ENCODE measurements at regions not wholly inside any gene's neighbourhood (a gene's known extent, or its start where the extent isn't known, plus 50 kb on each side); places are given as distances from the start of the nearest gene placed in this dataset.

- ChIA-PET CTCF (no interaction called here), POLR2A (no interaction called here)
Observed at GRCh38 chr12:61367281-61367785, 892.9 kb upstream of the USP15 start.

More at GRCh38 chr12:61367281-61367785, 892.9 kb upstream of the USP15 start:
- no peaks in the 10 kb centered on the region for H3K36me3 ChIP-seq (ENCODE audit: control insufficient read depth in 2 of 2, insufficient read depth in 1 of 2, low read length in 2 of 2)
- H3K4me3 ChIP-seq (ENCODE audit: low read depth, low read length): no peak overlapping the region
- TF ChIP-seq MYNN (tag by site-specific recombination; IDR thresholded peaks at IDR 0.05; ENCODE audit: borderline replicate concordance) (no peak), ZNF157 (tag by site-specific recombination; IDR thresholded peaks at IDR 0.05) (no peak), ZNF404 (tag by site-specific recombination; IDR thresholded peaks at IDR 0.05) (no peak), BCL11A (tag by site-specific recombination; IDR thresholded peaks at IDR 0.05; ENCODE audit: low read depth) (no peak), ZFHX2 (tag by site-specific recombination; conservative IDR thresholded peaks at IDR 0.05) (no peak), ZNF10 (tag by site-specific recombination; IDR thresholded peaks at IDR 0.05) (no peak), ZSCAN18 (tag by site-specific recombination; IDR thresholded peaks at IDR 0.05) (no peak), ZNF548 (tag by site-specific recombination; IDR thresholded peaks at IDR 0.05) (no peak), GLI2 (tag by site-specific recombination; IDR thresholded peaks at IDR 0.05; ENCODE audit: borderline replicate concordance, low read depth) (no peak), ZNF175 (tag by site-specific recombination; IDR thresholded peaks at IDR 0.05) (no peak), ZNF473 (tag by site-specific recombination; IDR thresholded peaks at IDR 0.05) (no peak), CTCF (tag by site-specific recombination; IDR thresholded peaks at IDR 0.05) (no peak), KLF9 (tag by site-specific recombination; IDR thresholded peaks at IDR 0.05; ENCODE audit: low read depth) (no peak), PRDM10 (tag by site-specific recombination; IDR thresholded peaks at IDR 0.05) (no peak), ZBTB1 (tag by site-specific recombination; IDR thresholded peaks at IDR 0.05) (no peak)
- TF ChIP-seq, protein P1, sequence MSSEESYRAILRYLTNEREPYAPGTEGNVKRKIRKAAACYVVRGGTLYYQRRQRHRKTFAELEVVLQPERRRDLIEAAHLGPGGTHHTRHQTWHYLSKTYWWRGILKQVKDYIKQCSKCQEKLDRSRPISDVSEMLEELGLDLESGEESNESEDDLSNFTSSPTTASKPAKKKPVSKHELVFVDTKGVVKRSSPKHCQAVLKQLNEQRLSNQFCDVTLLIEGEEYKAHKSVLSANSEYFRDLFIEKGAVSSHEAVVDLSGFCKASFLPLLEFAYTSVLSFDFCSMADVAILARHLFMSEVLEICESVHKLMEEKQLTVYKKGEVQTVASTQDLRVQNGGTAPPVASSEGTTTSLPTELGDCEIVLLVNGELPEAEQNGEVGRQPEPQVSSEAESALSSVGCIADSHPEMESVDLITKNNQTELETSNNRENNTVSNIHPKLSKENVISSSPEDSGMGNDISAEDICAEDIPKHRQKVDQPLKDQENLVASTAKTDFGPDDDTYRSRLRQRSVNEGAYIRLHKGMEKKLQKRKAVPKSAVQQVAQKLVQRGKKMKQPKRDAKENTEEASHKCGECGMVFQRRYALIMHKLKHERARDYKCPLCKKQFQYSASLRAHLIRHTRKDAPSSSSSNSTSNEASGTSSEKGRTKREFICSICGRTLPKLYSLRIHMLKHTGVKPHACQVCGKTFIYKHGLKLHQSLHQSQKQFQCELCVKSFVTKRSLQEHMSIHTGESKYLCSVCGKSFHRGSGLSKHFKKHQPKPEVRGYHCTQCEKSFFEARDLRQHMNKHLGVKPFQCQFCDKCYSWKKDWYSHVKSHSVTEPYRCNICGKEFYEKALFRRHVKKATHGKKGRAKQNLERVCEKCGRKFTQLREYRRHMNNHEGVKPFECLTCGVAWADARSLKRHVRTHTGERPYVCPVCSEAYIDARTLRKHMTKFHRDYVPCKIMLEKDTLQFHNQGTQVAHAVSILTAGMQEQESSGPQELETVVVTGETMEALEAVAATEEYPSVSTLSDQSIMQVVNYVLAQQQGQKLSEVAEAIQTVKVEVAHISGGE (tag by site-specific recombination; conservative IDR thresholded peaks at IDR 0.05; ENCODE audit: low read depth): no peak
- TF ChIP-seq, protein P2, sequence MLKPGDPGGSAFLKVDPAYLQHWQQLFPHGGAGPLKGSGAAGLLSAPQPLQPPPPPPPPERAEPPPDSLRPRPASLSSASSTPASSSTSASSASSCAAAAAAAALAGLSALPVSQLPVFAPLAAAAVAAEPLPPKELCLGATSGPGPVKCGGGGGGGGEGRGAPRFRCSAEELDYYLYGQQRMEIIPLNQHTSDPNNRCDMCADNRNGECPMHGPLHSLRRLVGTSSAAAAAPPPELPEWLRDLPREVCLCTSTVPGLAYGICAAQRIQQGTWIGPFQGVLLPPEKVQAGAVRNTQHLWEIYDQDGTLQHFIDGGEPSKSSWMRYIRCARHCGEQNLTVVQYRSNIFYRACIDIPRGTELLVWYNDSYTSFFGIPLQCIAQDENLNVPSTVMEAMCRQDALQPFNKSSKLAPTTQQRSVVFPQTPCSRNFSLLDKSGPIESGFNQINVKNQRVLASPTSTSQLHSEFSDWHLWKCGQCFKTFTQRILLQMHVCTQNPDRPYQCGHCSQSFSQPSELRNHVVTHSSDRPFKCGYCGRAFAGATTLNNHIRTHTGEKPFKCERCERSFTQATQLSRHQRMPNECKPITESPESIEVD (tag by site-specific recombination; IDR thresholded peaks at IDR 0.05): no peak
- no peak overlapping the region for H3K27ac ChIP-seq (ENCODE audit: extremely low read depth, low read depth, low read length)
- no peaks in the 10 kb centered on the region for H3K9me3 ChIP-seq (ENCODE audit: control insufficient read depth, insufficient read depth, low read depth, low read length)
- H3K4me1 ChIP-seq (ENCODE audit: control insufficient read depth, insufficient read depth, low read length): no peaks in the 10 kb centered on the region

All from HEK293 (cell line).